IPS-18a (cell line): ENCODE measurements at regions not wholly inside any gene's neighbourhood (a gene's known extent, or its start where the extent isn't known, plus 50 kb on each side); places are given as distances from the start of the nearest gene placed in this dataset.
"Not testable (repeated sequence)": the region's sequence is repeated elsewhere in the genome, so short reads cannot be mapped to it uniquely, and the experiment has no call there.

Experiments used
- H3K27ac ChIP-seq: one replicate; pipeline ENCODE4 v1.5.1; 2013; ENCODE audit warnings: low read length
- H3K27me3 ChIP-seq: one replicate; pipeline ENCODE4 v1.6.1; 2013; ENCODE audit warnings: mild to moderate bottlenecking, low read length; ENCODE audit not compliant: control insufficient read depth, insufficient read depth
- H3K36me3 ChIP-seq: one replicate; pipeline ENCODE4 v1.6.1; 2013; ENCODE audit warnings: low read depth, low read length; ENCODE audit not compliant: control insufficient read depth
- H3K4me1 ChIP-seq: one replicate; pipeline ENCODE4 v1.6.1; 2013; ENCODE audit warnings: low read depth, low read length; ENCODE audit not compliant: control insufficient read depth
- H3K4me3 ChIP-seq: one replicate; pipeline ENCODE4 v1.5.1; 2013; ENCODE audit warnings: low read length
- H3K9ac ChIP-seq: one replicate; pipeline ENCODE4 v1.6.1; 2013; ENCODE audit warnings: mild to moderate bottlenecking, low read length, moderate library complexity
- H3K9me3 ChIP-seq: one replicate; pipeline ENCODE4 v1.6.1; 2013; ENCODE audit warnings: low read depth, low read length; ENCODE audit not compliant: control insufficient read depth

- Histone ChIP-seq H3K27ac (no peak overlapping the region), H3K36me3 (no peaks in the 10 kb centered on the region), H3K9ac (no peak overlapping the region), H3K27me3 (no peaks in the 10 kb centered on the region), H3K4me3 (no peak overlapping the region), H3K4me1 (peaks cover 19% of the 10 kb centered on the region), H3K9me3 (peaks cover 3% of the 10 kb centered on the region)
These were observed 50.5 kb upstream of the FOXP2 start for GRCh38 chr7:114364151-114364550.

GRCh38 chr7:114363292-114363691 is 51.3 kb upstream of the FOXP2 start:
- no peaks in the 10 kb centered on the region for H3K36me3 ChIP-seq
- no peaks in the 10 kb centered on the region for H3K27me3 ChIP-seq
- peaks cover 19% of the 10 kb centered on the region for H3K4me1 ChIP-seq
- H3K9ac ChIP-seq: no peak overlapping the region
- peaks cover 3% of the 10 kb centered on the region for H3K9me3 ChIP-seq
- no peak overlapping the region for H3K27ac ChIP-seq
- no peak overlapping the region for H3K4me3 ChIP-seq

- H3K4me3 ChIP-seq: no peak overlapping the region
These were observed 55.7 kb upstream of the FOXP2 start for GRCh38 chr7:114358911-114359310.

DNA sequence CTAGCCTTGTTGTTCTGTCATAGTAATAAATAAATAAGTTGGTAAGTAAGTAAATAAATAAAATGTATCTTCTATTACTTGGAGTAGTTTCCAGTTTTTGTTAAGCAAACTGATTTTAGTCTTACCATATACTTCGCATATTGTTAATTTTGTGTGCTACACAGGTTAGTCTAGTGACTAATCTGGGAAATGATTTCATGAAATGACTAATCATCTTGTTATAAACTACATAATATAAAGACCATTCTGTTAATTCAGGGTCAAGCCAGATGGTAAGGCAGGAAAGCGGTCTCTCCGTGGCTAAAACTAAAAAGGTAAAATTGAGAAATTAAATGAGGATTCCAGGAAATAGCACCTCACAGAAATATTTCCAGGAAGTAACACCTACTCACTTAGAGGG is 58.5 kb upstream of the FOXP2 start:
- no peaks in the 10 kb centered on the region for H3K36me3 ChIP-seq
- H3K9ac ChIP-seq: no peak overlapping the region
- H3K4me1 ChIP-seq: no peaks in the 10 kb centered on the region
- no peak overlapping the region for H3K27ac ChIP-seq
- no peaks in the 10 kb centered on the region for H3K27me3 ChIP-seq
- H3K9me3 ChIP-seq: peaks cover 3% of the 10 kb centered on the region
- no peak overlapping the region for H3K4me3 ChIP-seq

More at GRCh38 chr7:114358911-114359310, 55.7 kb upstream of the FOXP2 start:
- Histone ChIP-seq H3K27ac (no peak overlapping the region), H3K9me3 (peaks cover 3% of the 10 kb centered on the region), H3K4me1 (peaks cover 12% of the 10 kb centered on the region), H3K36me3 (no peaks in the 10 kb centered on the region), H3K27me3 (no peaks in the 10 kb centered on the region), H3K9ac (no peak overlapping the region)

DNA sequence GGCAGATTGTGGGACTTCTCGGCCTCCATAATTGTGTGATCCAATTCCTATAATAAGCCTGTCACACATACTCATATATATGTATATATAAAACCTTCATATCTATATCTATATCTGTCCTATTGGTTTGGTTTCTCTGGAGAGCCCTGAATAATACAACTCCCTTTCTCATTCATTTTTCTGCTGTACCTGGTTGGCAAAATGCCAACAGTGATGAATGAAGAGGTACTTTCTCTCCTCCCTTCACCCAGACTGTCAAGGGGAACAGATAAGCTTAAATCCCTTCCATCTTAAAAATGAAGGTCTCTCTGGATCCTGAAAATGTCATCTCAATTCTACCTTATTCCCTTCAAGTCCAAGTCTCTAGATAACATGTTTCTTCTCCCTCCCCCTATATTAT is 60.3 kb upstream of the FOXP2 start:
- H3K9ac ChIP-seq: no peak overlapping the region
- no peaks in the 10 kb centered on the region for H3K36me3 ChIP-seq
- no peaks in the 10 kb centered on the region for H3K27me3 ChIP-seq
- no peak overlapping the region for H3K27ac ChIP-seq
- H3K4me3 ChIP-seq: no peak overlapping the region
- H3K9me3 ChIP-seq: no peaks in the 10 kb centered on the region
- no peaks in the 10 kb centered on the region for H3K4me1 ChIP-seq

DNA sequence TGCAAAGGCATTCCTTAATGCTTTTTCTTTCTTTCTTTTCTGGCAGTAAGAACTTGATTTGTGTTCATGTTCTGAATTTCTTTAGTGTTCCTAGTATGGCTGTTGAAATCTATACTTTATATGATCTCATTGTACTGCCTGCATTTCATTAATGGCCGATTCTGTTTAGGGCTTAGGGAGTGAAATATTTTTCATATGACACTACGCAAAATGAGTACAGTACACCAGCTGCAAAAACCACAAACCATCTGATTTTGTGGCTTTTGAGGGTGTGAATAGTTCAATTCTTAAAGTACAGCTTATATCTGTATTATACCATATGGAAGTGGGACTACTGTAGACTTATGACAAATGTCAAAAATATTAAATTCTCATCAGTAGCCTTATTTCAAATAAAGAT is 69.1 kb upstream of the FOXP2 start:
- Histone ChIP-seq H3K36me3 (no peaks in the 10 kb centered on the region), H3K9me3 (no peaks in the 10 kb centered on the region), H3K9ac (no peak overlapping the region), H3K27ac (no peak overlapping the region), H3K27me3 (no peaks in the 10 kb centered on the region), H3K4me1 (no peaks in the 10 kb centered on the region), H3K4me3 (no peak overlapping the region)

DNA sequence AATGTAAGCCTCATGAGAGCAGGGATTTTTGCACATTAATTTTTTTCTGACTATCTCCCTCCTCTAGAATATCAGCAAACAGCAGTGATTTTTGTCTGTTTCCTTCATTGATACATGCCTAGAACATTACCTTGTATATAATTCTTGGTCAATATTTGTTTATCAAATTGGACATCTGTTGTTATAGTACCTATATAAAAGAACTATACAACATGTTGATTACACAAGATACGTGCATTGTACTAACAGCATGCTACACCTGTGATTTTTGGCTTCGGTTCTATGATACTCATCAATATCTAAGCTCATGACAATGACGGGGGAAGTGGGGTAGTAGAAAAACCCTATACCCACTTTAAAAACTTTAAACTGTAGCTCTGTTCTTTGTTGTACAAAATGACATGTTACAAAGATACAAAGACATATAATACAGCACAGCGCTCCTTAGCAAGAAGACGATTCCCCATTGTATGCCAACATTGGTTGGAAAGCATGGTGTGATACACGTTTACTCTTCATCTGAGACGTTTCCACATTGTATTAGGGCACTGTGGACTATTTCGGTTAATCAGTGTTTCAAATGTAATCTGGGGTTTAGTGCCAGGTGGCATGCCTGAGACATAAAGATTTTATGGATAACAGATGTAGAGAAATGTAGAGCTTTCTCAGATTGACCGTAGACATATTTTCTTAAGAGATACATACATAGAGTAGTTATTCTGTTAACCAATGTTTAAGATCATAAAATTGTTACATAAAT is 70.5 kb upstream of the FOXP2 start:
- no peak overlapping the region for H3K27ac ChIP-seq
- no peaks in the 10 kb centered on the region for H3K27me3 ChIP-seq
- no peak overlapping the region for H3K4me3 ChIP-seq
- H3K4me1 ChIP-seq: no peaks in the 10 kb centered on the region
- no peaks in the 10 kb centered on the region for H3K36me3 ChIP-seq
- H3K9ac ChIP-seq: no peak overlapping the region
- H3K9me3 ChIP-seq: no peaks in the 10 kb centered on the region

GRCh38 chr7:114342431-114343179 is 72.0 kb upstream of the FOXP2 start:
- H3K9me3 ChIP-seq: no peaks in the 10 kb centered on the region
- no peak overlapping the region for H3K4me3 ChIP-seq
- H3K27me3 ChIP-seq: no peaks in the 10 kb centered on the region
- H3K4me1 ChIP-seq: no peaks in the 10 kb centered on the region
- H3K9ac ChIP-seq: no peak overlapping the region
- H3K36me3 ChIP-seq: no peaks in the 10 kb centered on the region
- no peak overlapping the region for H3K27ac ChIP-seq

- no peak overlapping the region for H3K9ac ChIP-seq
- no peak overlapping the region for H3K27ac ChIP-seq
- H3K27me3 ChIP-seq: no peaks in the 10 kb centered on the region
- no peaks in the 10 kb centered on the region for H3K4me1 ChIP-seq
- no peaks in the 10 kb centered on the region for H3K9me3 ChIP-seq
- no peak overlapping the region for H3K4me3 ChIP-seq
- H3K36me3 ChIP-seq: no peaks in the 10 kb centered on the region
These were observed 73.0 kb upstream of the FOXP2 start for GRCh38 chr7:114341648-114342047.

GRCh38 chr7:114334989-114335388 is 79.6 kb upstream of the FOXP2 start:
- no peak overlapping the region for H3K27ac ChIP-seq
- no peak overlapping the region for H3K9ac ChIP-seq
- no peaks in the 10 kb centered on the region for H3K36me3 ChIP-seq
- H3K4me1 ChIP-seq: no peaks in the 10 kb centered on the region
- H3K27me3 ChIP-seq: no peaks in the 10 kb centered on the region
- H3K9me3 ChIP-seq: no peaks in the 10 kb centered on the region
- H3K4me3 ChIP-seq: no peak overlapping the region

GRCh38 chr7:114329458-114329857 is 85.2 kb upstream of the FOXP2 start:
- H3K27me3 ChIP-seq, H3K9me3 ChIP-seq, H3K36me3 ChIP-seq, H3K4me1 ChIP-seq, H3K27ac ChIP-seq, H3K9ac ChIP-seq, H3K4me3 ChIP-seq: not testable (repeated sequence)
